ENCODE measurements at regions not wholly inside any gene's neighbourhood (a gene's known extent, or its start where the extent isn't known, plus 50 kb on each side); places are given as distances from the start of the nearest gene placed in this dataset.

GRCh38 chr17:72299100-72299499 is 178.3 kb downstream of the SOX9 start:
- intact Hi-C loops (cut with micrococcal nuclease) = no loop called here
- DNase-seq = no peak
- CTCF ChIA-PET = no interaction called here
- Mint-ChIP-seq H3K4me3 (no peak overlapping the region), H3K27ac (no peak overlapping the region), H3K36me3 (ENCODE audit: low read depth) (no peaks in the 10 kb centered on the region), H3K4me1 (ENCODE audit: low read depth) (no peaks in the 10 kb centered on the region), H3K9me3 (no peaks in the 10 kb centered on the region), H3K27me3 (ENCODE audit: low read depth) (peaks cover 2% of the 10 kb centered on the region)

GRCh38 chr17:72299592-72299991 is 178.8 kb downstream of the SOX9 start:
- no peak overlapping the region for H3K4me3 Mint-ChIP-seq
- DNase-seq = no peak
- intact Hi-C loops (cut with micrococcal nuclease) = no loop called here
- no peak overlapping the region for H3K27ac Mint-ChIP-seq
- no peaks in the 10 kb centered on the region for H3K9me3 Mint-ChIP-seq
- H3K36me3 Mint-ChIP-seq (ENCODE audit: low read depth) = no peaks in the 10 kb centered on the region
- peaks cover 2% of the 10 kb centered on the region for H3K27me3 Mint-ChIP-seq (ENCODE audit: low read depth)
- no peaks in the 10 kb centered on the region for H3K4me1 Mint-ChIP-seq (ENCODE audit: low read depth)
- CTCF ChIA-PET = no interaction called here

GRCh38 chr17:72301887-72302286 is 181.1 kb downstream of the SOX9 start:
- intact Hi-C loops (cut with micrococcal nuclease) = no loop called here
- DNase-seq = no peak
- no peak overlapping the region for H3K4me3 Mint-ChIP-seq
- H3K9me3 Mint-ChIP-seq = no peaks in the 10 kb centered on the region
- H3K4me1 Mint-ChIP-seq (ENCODE audit: low read depth) = no peaks in the 10 kb centered on the region
- CTCF ChIA-PET = no interaction called here
- H3K36me3 Mint-ChIP-seq (ENCODE audit: low read depth) = no peaks in the 10 kb centered on the region
- no peak overlapping the region for H3K27ac Mint-ChIP-seq
- peaks cover 4% of the 10 kb centered on the region for H3K27me3 Mint-ChIP-seq (ENCODE audit: low read depth)

GRCh38 chr17:72302735-72303134 is 181.9 kb downstream of the SOX9 start:
- H3K9me3 Mint-ChIP-seq = no peaks in the 10 kb centered on the region
- DNase-seq = no peak
- no peaks in the 10 kb centered on the region for H3K36me3 Mint-ChIP-seq (ENCODE audit: low read depth)
- H3K27me3 Mint-ChIP-seq (ENCODE audit: low read depth) = peaks cover 8% of the 10 kb centered on the region
- no peak overlapping the region for H3K4me3 Mint-ChIP-seq
- H3K27ac Mint-ChIP-seq = no peak overlapping the region
- CTCF ChIA-PET = no interaction called here
- intact Hi-C loops (cut with micrococcal nuclease) = no loop called here
- H3K4me1 Mint-ChIP-seq (ENCODE audit: low read depth) = no peaks in the 10 kb centered on the region

GRCh38 chr17:72303787-72304733 is 183.2 kb downstream of the SOX9 start:
- no peaks in the 10 kb centered on the region for H3K4me1 Mint-ChIP-seq (ENCODE audit: low read depth)
- H3K9me3 Mint-ChIP-seq = no peaks in the 10 kb centered on the region
- peaks cover 8% of the 10 kb centered on the region for H3K27me3 Mint-ChIP-seq (ENCODE audit: low read depth)
- CTCF ChIA-PET = no interaction called here
- no peak for DNase-seq
- no peaks in the 10 kb centered on the region for H3K36me3 Mint-ChIP-seq (ENCODE audit: low read depth)
- intact Hi-C loops (cut with micrococcal nuclease) = no loop called here
- H3K4me3 Mint-ChIP-seq = no peak overlapping the region
- H3K27ac Mint-ChIP-seq = no peak overlapping the region

GRCh38 chr17:72304859-72305258 is 184.0 kb downstream of the SOX9 start:
- CTCF ChIA-PET = no interaction called here
- Mint-ChIP-seq H3K27me3 (ENCODE audit: low read depth) (peaks cover 8% of the 10 kb centered on the region), H3K36me3 (ENCODE audit: low read depth) (no peaks in the 10 kb centered on the region), H3K4me1 (ENCODE audit: low read depth) (no peaks in the 10 kb centered on the region), H3K4me3 (no peak overlapping the region), H3K27ac (no peak overlapping the region), H3K9me3 (no peaks in the 10 kb centered on the region)
- no peak for DNase-seq
- intact Hi-C loops (cut with micrococcal nuclease) = no loop called here

- CTCF ChIA-PET = no interaction called here
Observed at GRCh38 chr17:72305472-72305871, 184.7 kb downstream of the SOX9 start.

GRCh38 chr17:72306037-72306436 is 185.2 kb downstream of the SOX9 start:
- no peaks in the 10 kb centered on the region for H3K36me3 Mint-ChIP-seq (ENCODE audit: low read depth)
- no peak overlapping the region for H3K27ac Mint-ChIP-seq
- no peak overlapping the region for H3K4me3 Mint-ChIP-seq
- H3K9me3 Mint-ChIP-seq = no peaks in the 10 kb centered on the region
- peaks cover 8% of the 10 kb centered on the region for H3K27me3 Mint-ChIP-seq (ENCODE audit: low read depth)
- intact Hi-C loops (cut with micrococcal nuclease) = no loop called here
- no peaks in the 10 kb centered on the region for H3K4me1 Mint-ChIP-seq (ENCODE audit: low read depth)
- DNase-seq = no peak
- CTCF ChIA-PET = no interaction called here

More at GRCh38 chr17:72305472-72305871, 184.7 kb downstream of the SOX9 start:
- no peak overlapping the region for H3K27ac Mint-ChIP-seq
- peaks cover 8% of the 10 kb centered on the region for H3K27me3 Mint-ChIP-seq (ENCODE audit: low read depth)
- no peaks in the 10 kb centered on the region for H3K4me1 Mint-ChIP-seq (ENCODE audit: low read depth)
- H3K4me3 Mint-ChIP-seq = no peak overlapping the region
- H3K9me3 Mint-ChIP-seq = no peaks in the 10 kb centered on the region
- no peaks in the 10 kb centered on the region for H3K36me3 Mint-ChIP-seq (ENCODE audit: low read depth)
- intact Hi-C loops (cut with micrococcal nuclease) = no loop called here
- DNase-seq = no peak

- CTCF ChIA-PET = no interaction called here
- no peak overlapping the region for H3K4me3 Mint-ChIP-seq
- intact Hi-C loops (cut with micrococcal nuclease) = no loop called here
- no peak for DNase-seq
- H3K36me3 Mint-ChIP-seq (ENCODE audit: low read depth) = no peaks in the 10 kb centered on the region
- H3K27ac Mint-ChIP-seq = no peak overlapping the region
- H3K4me1 Mint-ChIP-seq (ENCODE audit: low read depth) = no peaks in the 10 kb centered on the region
- H3K9me3 Mint-ChIP-seq = no peaks in the 10 kb centered on the region
- peaks cover 8% of the 10 kb centered on the region for H3K27me3 Mint-ChIP-seq (ENCODE audit: low read depth)
Observed at GRCh38 chr17:72307836-72308235, 187.0 kb downstream of the SOX9 start.

GRCh38 chr17:72308744-72309385 is 188.0 kb downstream of the SOX9 start:
- no peak for DNase-seq
- Mint-ChIP-seq H3K4me1 (ENCODE audit: low read depth) (no peaks in the 10 kb centered on the region), H3K27ac (no peak overlapping the region), H3K9me3 (no peaks in the 10 kb centered on the region), H3K4me3 (no peak overlapping the region), H3K36me3 (ENCODE audit: low read depth) (no peaks in the 10 kb centered on the region), H3K27me3 (ENCODE audit: low read depth) (peaks cover 8% of the 10 kb centered on the region)
- intact Hi-C loops (cut with micrococcal nuclease) = no loop called here
- CTCF ChIA-PET = interaction anchor here (0.6 to 0.7 kb wide), 2 partner anchors 190 to 1245 kb away, joined by 3 read pairs; no protein-coding TSS in a partner anchor

GRCh38 chr17:72311004-72311403 is 190.2 kb downstream of the SOX9 start:
- Mint-ChIP-seq H3K36me3 (ENCODE audit: low read depth) (no peaks in the 10 kb centered on the region), H3K4me3 (no peak overlapping the region), H3K9me3 (no peaks in the 10 kb centered on the region), H3K27ac (no peak overlapping the region), H3K4me1 (ENCODE audit: low read depth) (no peaks in the 10 kb centered on the region), H3K27me3 (ENCODE audit: low read depth) (peaks cover 8% of the 10 kb centered on the region)
- intact Hi-C loops (cut with micrococcal nuclease) = no loop called here
- CTCF ChIA-PET = no interaction called here
- no peak for DNase-seq

- CTCF ChIA-PET = no interaction called here
- H3K27ac Mint-ChIP-seq = no peak overlapping the region
- H3K36me3 Mint-ChIP-seq (ENCODE audit: low read depth) = no peaks in the 10 kb centered on the region
- no peaks in the 10 kb centered on the region for H3K4me1 Mint-ChIP-seq (ENCODE audit: low read depth)
- H3K27me3 Mint-ChIP-seq (ENCODE audit: low read depth) = no peaks in the 10 kb centered on the region
- intact Hi-C loops (cut with micrococcal nuclease) = no loop called here
- H3K9me3 Mint-ChIP-seq = no peaks in the 10 kb centered on the region
- DNase-seq = no peak
- H3K4me3 Mint-ChIP-seq = no peak overlapping the region
Observed at GRCh38 chr17:72315122-72315913, 194.5 kb downstream of the SOX9 start.

All from activated naive CD4-positive, alpha-beta T cell treated with anti-CD3 and anti-CD28 coated beads for 36 hours (primary cell).